ENCODE measurements at regions not wholly inside any gene's neighbourhood (a gene's known extent, or its start where the extent isn't known, plus 50 kb on each side); places are given as distances from the start of the nearest gene placed in this dataset.

GRCh38 chr5:5675511-5675910 lies 253.0 kb downstream of the ICE1 start:
- TF ChIP-seq, protein P1, sequence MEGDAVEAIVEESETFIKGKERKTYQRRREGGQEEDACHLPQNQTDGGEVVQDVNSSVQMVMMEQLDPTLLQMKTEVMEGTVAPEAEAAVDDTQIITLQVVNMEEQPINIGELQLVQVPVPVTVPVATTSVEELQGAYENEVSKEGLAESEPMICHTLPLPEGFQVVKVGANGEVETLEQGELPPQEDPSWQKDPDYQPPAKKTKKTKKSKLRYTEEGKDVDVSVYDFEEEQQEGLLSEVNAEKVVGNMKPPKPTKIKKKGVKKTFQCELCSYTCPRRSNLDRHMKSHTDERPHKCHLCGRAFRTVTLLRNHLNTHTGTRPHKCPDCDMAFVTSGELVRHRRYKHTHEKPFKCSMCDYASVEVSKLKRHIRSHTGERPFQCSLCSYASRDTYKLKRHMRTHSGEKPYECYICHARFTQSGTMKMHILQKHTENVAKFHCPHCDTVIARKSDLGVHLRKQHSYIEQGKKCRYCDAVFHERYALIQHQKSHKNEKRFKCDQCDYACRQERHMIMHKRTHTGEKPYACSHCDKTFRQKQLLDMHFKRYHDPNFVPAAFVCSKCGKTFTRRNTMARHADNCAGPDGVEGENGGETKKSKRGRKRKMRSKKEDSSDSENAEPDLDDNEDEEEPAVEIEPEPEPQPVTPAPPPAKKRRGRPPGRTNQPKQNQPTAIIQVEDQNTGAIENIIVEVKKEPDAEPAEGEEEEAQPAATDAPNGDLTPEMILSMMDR (IDR thresholded peaks at IDR 0.05), result no peak
- no peak for TF ChIP-seq POLR2A (IDR thresholded peaks at IDR 0.05)

All from thyroid gland (tissue), 4 donors.